GM12875 (cell line): ENCODE measurements at regions not wholly inside any gene's neighbourhood (a gene's known extent, or its start where the extent isn't known, plus 50 kb on each side); places are given as distances from the start of the nearest gene placed in this dataset.

Experiments
- H3K4me3 ChIP-seq: one replicate; pipeline ENCODE4 v1.5.1; 2011; ENCODE audit warnings: low read depth, low read length, control low read depth
- CTCF ChIP-seq: IDR thresholded peaks from 2 replicates; pipeline ENCODE4 v1.5.1; 2011; ENCODE audit warnings: low read depth, mild to moderate bottlenecking, control low read depth, inconsistent platforms, low read length, moderate library complexity, borderline replicate concordance; ENCODE audit not compliant: insufficient read depth

- no peak for TF ChIP-seq CTCF
- H3K4me3 ChIP-seq, result no peak overlapping the region
Observed at GRCh38 chr12:40505327-40505726, 186.9 kb upstream of the CNTN1 start.

- TF ChIP-seq CTCF, result no peak
- no peak overlapping the region for H3K4me3 ChIP-seq
Observed at GRCh38 chr12:40508421-40508820, 183.8 kb upstream of the CNTN1 start.

- H3K4me3 ChIP-seq, result no peak overlapping the region
- TF ChIP-seq CTCF, result no peak
Observed at GRCh38 chr12:40511341-40511740, 180.9 kb upstream of the CNTN1 start.

- TF ChIP-seq CTCF, result no peak
- no peak overlapping the region for H3K4me3 ChIP-seq
Observed at GRCh38 chr12:40515041-40515816, 177.0 kb upstream of the CNTN1 start.

GRCh38 chr12:40522837-40523236 is 169.4 kb upstream of the CNTN1 start:
- no peak for TF ChIP-seq CTCF
- H3K4me3 ChIP-seq, result no peak overlapping the region

GRCh38 chr12:40525054-40525453 is 167.2 kb upstream of the CNTN1 start:
- no peak for TF ChIP-seq CTCF

GRCh38 chr12:40534828-40535227 is 157.4 kb upstream of the CNTN1 start:
- no peak overlapping the region for H3K4me3 ChIP-seq
- no peak for TF ChIP-seq CTCF

More at GRCh38 chr12:40525054-40525453, 167.2 kb upstream of the CNTN1 start:
- no peak overlapping the region for H3K4me3 ChIP-seq
